ENCODE measurements at regions not wholly inside any gene's neighbourhood (a gene's known extent, or its start where the extent isn't known, plus 50 kb on each side); places are given as distances from the start of the nearest gene placed in this dataset.

GRCh38 chr17:77432034-77432661, 291.4 kb downstream of the SEC14L1 start:
- DNase-seq (ENCODE audit: low read depth in 2 of 2), result no peak

- no peak for DNase-seq (ENCODE audit: low read depth in 2 of 2)
Measured at GRCh38 chr17:77432742-77433141, 292.0 kb downstream of the SEC14L1 start.

- DNase-seq (ENCODE audit: low read depth in 2 of 2), result no peak
Measured at GRCh38 chr17:77433385-77434135, 292.8 kb downstream of the SEC14L1 start.

GRCh38 chr17:77434136-77435114, 293.7 kb downstream of the SEC14L1 start:
- DNase-seq (ENCODE audit: low read depth in 2 of 2), result no peak

GRCh38 chr17:77435272-77436057, 294.7 kb downstream of the SEC14L1 start:
- no peak for DNase-seq (ENCODE audit: low read depth in 2 of 2)

GRCh38 chr17:77436058-77436442, 295.3 kb downstream of the SEC14L1 start:
- DNase-seq (ENCODE audit: low read depth in 2 of 2), result no peak

GRCh38 chr17:77436481-77436880, 295.7 kb downstream of the SEC14L1 start:
- DNase-seq (ENCODE audit: low read depth in 2 of 2), result no peak

- DNase-seq (ENCODE audit: low read depth in 2 of 2), result no peak
Measured at GRCh38 chr17:77437017-77437416, 296.2 kb downstream of the SEC14L1 start.

GRCh38 chr17:77437747-77438146, 297.0 kb downstream of the SEC14L1 start:
- no peak for DNase-seq (ENCODE audit: low read depth in 2 of 2)

GRCh38 chr17:77438241-77439188, 297.7 kb downstream of the SEC14L1 start:
- DNase-seq (ENCODE audit: low read depth in 2 of 2), result no peak

- DNase-seq (ENCODE audit: low read depth in 2 of 2), result no peak
Measured at GRCh38 chr17:77439189-77440018, 298.6 kb downstream of the SEC14L1 start.

- no peak for DNase-seq (ENCODE audit: low read depth in 2 of 2)
Measured at GRCh38 chr17:77440560-77440981, 299.8 kb downstream of the SEC14L1 start.

- no peak for DNase-seq (ENCODE audit: low read depth in 2 of 2)
Measured at GRCh38 chr17:77441130-77441920, 300.6 kb downstream of the SEC14L1 start.

GRCh38 chr17:77441940-77442339, 301.2 kb downstream of the SEC14L1 start:
- DNase-seq (ENCODE audit: low read depth in 2 of 2), result peak in 1 of 2 donors; percentile 65

- no peak for DNase-seq (ENCODE audit: low read depth in 2 of 2)
Measured at GRCh38 chr17:77442976-77443747, 302.4 kb downstream of the SEC14L1 start.

GRCh38 chr17:77443748-77444260, 303.0 kb downstream of the SEC14L1 start:
- DNase-seq (ENCODE audit: low read depth in 2 of 2), result no peak

GRCh38 chr17:77444628-77444983, 303.8 kb downstream of the SEC14L1 start:
- DNase-seq (ENCODE audit: low read depth in 2 of 2), result no peak
